ENCODE measurements at regions not wholly inside any gene's neighbourhood (a gene's known extent, or its start where the extent isn't known, plus 50 kb on each side); places are given as distances from the start of the nearest gene placed in this dataset.
"Not testable (repeated sequence)": the region's sequence is repeated elsewhere in the genome, so short reads cannot be mapped to it uniquely, and the experiment has no call there.

GRCh38 chr2:4024605-4025004 lies 321.2 kb downstream of the DCDC2C start:
- no peak overlapping the region for H3K27ac ChIP-seq
- no peak overlapping the region for H3K4me3 ChIP-seq

- Histone ChIP-seq H3K27ac (no peak overlapping the region), H3K4me3 (no peak overlapping the region)
These were observed 325.7 kb downstream of the DCDC2C start for GRCh38 chr2:4029081-4029480.

- H3K4me3 ChIP-seq = no peak overlapping the region
- H3K27ac ChIP-seq = no peak overlapping the region
These were observed 336.5 kb downstream of the DCDC2C start for GRCh38 chr2:4039896-4040295.

- Histone ChIP-seq H3K4me3 (no peak overlapping the region), H3K27ac (no peak overlapping the region)
These were observed 344.9 kb downstream of the DCDC2C start for GRCh38 chr2:4047961-4048891.

GRCh38 chr2:4049463-4049862 lies 346.1 kb downstream of the DCDC2C start:
- Histone ChIP-seq H3K4me3 (no peak overlapping the region), H3K27ac (no peak overlapping the region)

- Histone ChIP-seq H3K4me3 (no peak overlapping the region), H3K27ac (no peak overlapping the region)
These were observed 350.6 kb downstream of the DCDC2C start for GRCh38 chr2:4053769-4054493.

GRCh38 chr2:4066217-4066616 lies 362.8 kb downstream of the DCDC2C start:
- Histone ChIP-seq H3K4me3 (no peak overlapping the region), H3K27ac (no peak overlapping the region)

- Histone ChIP-seq H3K4me3 (no peak overlapping the region), H3K27ac (no peak overlapping the region)
These were observed 369.7 kb downstream of the DCDC2C start for GRCh38 chr2:4073026-4073569.

- H3K27ac ChIP-seq = no peak overlapping the region
- H3K4me3 ChIP-seq = no peak overlapping the region
These were observed 373.6 kb downstream of the DCDC2C start for GRCh38 chr2:4077017-4077416.

GRCh38 chr2:4085186-4085585 lies 381.8 kb downstream of the DCDC2C start:
- Histone ChIP-seq H3K4me3 (no peak overlapping the region), H3K27ac (no peak overlapping the region)

- Histone ChIP-seq H3K27ac (no peak overlapping the region), H3K4me3 (no peak overlapping the region)
These were observed 387.6 kb downstream of the DCDC2C start for GRCh38 chr2:4090668-4091630.

- Histone ChIP-seq H3K27ac (no peak overlapping the region), H3K4me3 (no peak overlapping the region)
These were observed 388.5 kb downstream of the DCDC2C start for GRCh38 chr2:4091869-4092268.

- H3K27ac ChIP-seq = no peak overlapping the region
- H3K4me3 ChIP-seq = no peak overlapping the region
These were observed 391.4 kb downstream of the DCDC2C start for GRCh38 chr2:4094743-4095142.

GRCh38 chr2:4096978-4097766 lies 393.8 kb downstream of the DCDC2C start:
- no peak overlapping the region for H3K27ac ChIP-seq
- no peak overlapping the region for H3K4me3 ChIP-seq

GRCh38 chr2:4098137-4098536 lies 394.8 kb downstream of the DCDC2C start:
- no peak overlapping the region for H3K27ac ChIP-seq
- H3K4me3 ChIP-seq = no peak overlapping the region

- no peak overlapping the region for H3K27ac ChIP-seq
These were observed 398.6 kb downstream of the DCDC2C start for GRCh38 chr2:4101936-4102335.

GRCh38 chr2:4107179-4107578 lies 403.8 kb downstream of the DCDC2C start:
- Histone ChIP-seq H3K27ac (no peak overlapping the region), H3K4me3 (no peak overlapping the region)

More at GRCh38 chr2:4101936-4102335, 398.6 kb downstream of the DCDC2C start:
- no peak overlapping the region for H3K4me3 ChIP-seq

GRCh38 chr2:4110273-4110672 lies 406.9 kb downstream of the DCDC2C start:
- no peak overlapping the region for H3K27ac ChIP-seq

GRCh38 chr2:4115435-4115834 lies 412.1 kb downstream of the DCDC2C start:
- H3K27ac ChIP-seq, H3K4me3 ChIP-seq: not testable (repeated sequence)

More at GRCh38 chr2:4110273-4110672, 406.9 kb downstream of the DCDC2C start:
- no peak overlapping the region for H3K4me3 ChIP-seq
